ENCODE measurements at regions not wholly inside any gene's neighbourhood (a gene's known extent, or its start where the extent isn't known, plus 50 kb on each side); places are given as distances from the start of the nearest gene placed in this dataset.

DNA sequence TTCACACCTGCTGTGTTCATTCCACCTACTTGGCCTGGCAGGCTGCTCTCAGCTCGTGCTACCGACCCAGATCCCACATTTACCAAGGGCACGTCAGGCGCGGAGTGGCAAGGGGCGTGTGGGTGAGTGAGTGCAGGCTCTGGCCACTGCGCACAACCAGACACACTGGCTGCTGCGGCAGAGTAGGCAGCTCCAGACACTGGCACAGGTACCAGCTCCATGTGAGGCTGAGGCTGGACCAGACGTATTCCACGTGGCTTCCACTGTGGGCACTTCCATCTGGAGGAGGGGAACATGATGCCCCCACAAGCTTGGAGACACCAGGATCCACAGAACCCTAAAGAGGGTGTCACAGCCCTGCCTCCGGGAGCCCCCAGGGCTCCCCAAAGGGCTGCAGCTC is 74.6 kb upstream of the ZNF804A start:
- no peak for TF ChIP-seq POLR2A (IDR thresholded peaks at IDR 0.05; ENCODE audit: low read depth)

DNA sequence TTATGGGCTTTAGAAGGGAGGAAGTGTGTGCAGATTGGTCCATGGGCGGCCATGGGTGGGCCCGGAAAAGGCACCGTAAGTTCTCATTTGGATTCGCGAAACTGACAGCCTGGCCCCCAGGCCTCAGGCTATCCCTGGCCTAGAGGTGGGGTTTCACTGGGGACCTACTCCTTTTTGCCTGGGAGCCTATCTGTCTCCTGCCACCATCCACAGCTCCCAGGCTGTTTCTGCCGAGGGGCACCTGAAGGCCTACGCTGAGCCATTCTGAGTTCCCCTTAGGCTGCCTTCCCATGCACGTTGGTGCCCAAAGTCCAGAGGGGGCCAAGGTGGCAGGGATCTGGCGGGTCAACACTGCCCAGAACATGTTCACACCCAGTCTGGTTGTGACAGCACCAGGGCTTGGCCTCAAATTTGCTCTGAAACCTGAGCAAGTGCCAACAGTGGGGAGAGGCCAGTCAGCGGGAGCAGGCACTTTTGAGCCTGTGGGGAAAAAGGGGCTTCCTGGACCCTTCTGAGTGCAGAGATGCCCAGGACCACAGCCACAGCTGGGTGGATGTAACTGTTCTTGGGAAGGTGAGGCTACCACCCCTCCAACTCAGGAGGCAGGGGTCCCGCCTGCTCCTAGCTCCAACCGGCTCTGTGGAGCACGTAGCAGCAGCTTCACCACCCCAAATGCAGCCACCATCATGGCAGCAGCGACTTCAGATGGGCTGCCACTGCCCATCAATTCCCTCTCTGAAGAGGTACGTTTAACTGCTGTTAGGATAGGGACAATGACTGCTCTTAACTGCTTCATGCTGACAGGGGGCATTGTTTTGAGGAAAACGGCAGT is 73.6 kb upstream of the ZNF804A start:
- H3K27ac ChIP-seq (replicated peaks in 1 of 4): no peak overlapping the region
- H3K27me3 ChIP-seq: no peaks in the 10 kb centered on the region
- WGBS: 96% methylated on average over 12 of the region's 16 CpGs
- no peaks in the 10 kb centered on the region for H3K36me3 ChIP-seq
- H3K4me1 ChIP-seq: no peaks in the 10 kb centered on the region
- DNase-seq (ENCODE audit: extremely low spot score): no peak
- no peak overlapping the region for H3K4me3 ChIP-seq
- TF ChIP-seq POLR2A (IDR thresholded peaks at IDR 0.05; ENCODE audit: low read depth) (no peak), EP300 (IDR thresholded peaks at IDR 0.05) (no peak), POLR2AphosphoS5 (IDR thresholded peaks at IDR 0.05) (no peak), CTCF (IDR thresholded peaks at IDR 0.05) (no peak)
- intact Hi-C loops (cut with DNase I): no loop called here
- peaks cover 6 to 31% (median 31%) of the 10 kb centered on the region in 4 donors for H3K9me3 ChIP-seq

More for the DNA sequence above, 74.6 kb upstream of the ZNF804A start:
- intact Hi-C loops (cut with DNase I): no loop called here
- no peaks in the 10 kb centered on the region for H3K36me3 ChIP-seq
- WGBS: 91% methylated on average over 11 of the region's 11 CpGs
- no peaks in the 10 kb centered on the region for H3K27me3 ChIP-seq
- H3K9me3 ChIP-seq: peaks cover 3 to 24% (median 22%) of the 10 kb centered on the region in 4 donors
- no peak overlapping the region for H3K27ac ChIP-seq (replicated peaks in 1 of 4)
- no peaks in the 10 kb centered on the region for H3K4me1 ChIP-seq
- H3K4me3 ChIP-seq: no peak overlapping the region
- no peak for DNase-seq (ENCODE audit: extremely low spot score)

DNA sequence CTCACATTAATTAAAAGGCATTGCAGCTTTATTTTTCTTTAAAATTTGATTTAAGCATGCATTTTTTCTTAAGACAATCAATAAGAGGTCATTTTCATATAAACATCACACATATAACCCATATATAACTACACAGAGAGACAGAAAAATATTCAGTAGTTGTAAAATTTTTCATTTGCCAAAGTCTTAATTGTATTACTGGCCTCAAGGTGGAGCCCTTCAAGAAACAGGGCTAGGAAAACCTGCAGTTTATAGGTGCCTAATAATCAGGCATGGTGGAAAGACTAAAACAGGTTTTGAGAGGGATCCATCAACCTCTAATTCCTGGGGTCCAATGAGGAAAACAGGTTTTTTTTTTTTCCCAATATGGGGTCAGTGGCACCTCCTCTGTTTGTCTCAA is 71.3 kb upstream of the ZNF804A start:
- Histone ChIP-seq H3K27ac (replicated peaks in 1 of 4) (no peak overlapping the region), H3K27me3 (no peaks in the 10 kb centered on the region), H3K36me3 (no peaks in the 10 kb centered on the region), H3K4me1 (no peaks in the 10 kb centered on the region), H3K4me3 (no peak overlapping the region), H3K9me3 (peaks cover 6 to 36% (median 33%) of the 10 kb centered on the region in 4 donors)
- DNase-seq (ENCODE audit: extremely low spot score): no peak
- intact Hi-C loops (cut with DNase I): no loop called here
- TF ChIP-seq EP300 (IDR thresholded peaks at IDR 0.05): no peak
- no peak for TF ChIP-seq POLR2AphosphoS5 (IDR thresholded peaks at IDR 0.05)
- no peak for TF ChIP-seq POLR2A (IDR thresholded peaks at IDR 0.05; ENCODE audit: low read depth)
- no peak for TF ChIP-seq CTCF (IDR thresholded peaks at IDR 0.05)

- Histone ChIP-seq H3K4me3 (no peak overlapping the region), H3K9me3 (peaks cover 6 to 36% (median 33%) of the 10 kb centered on the region in 4 donors), H3K4me1 (peaks cover 0 to 3% (median 0%) of the 10 kb centered on the region in 4 donors), H3K27me3 (no peaks in the 10 kb centered on the region), H3K36me3 (no peaks in the 10 kb centered on the region), H3K27ac (replicated peaks in 1 of 4) (no peak overlapping the region)
- WGBS: 78% methylated on average over 2 of the region's 2 CpGs
- TF ChIP-seq POLR2A (IDR thresholded peaks at IDR 0.05; ENCODE audit: low read depth) (no peak), POLR2AphosphoS5 (IDR thresholded peaks at IDR 0.05) (no peak), EP300 (IDR thresholded peaks at IDR 0.05) (no peak), CTCF (IDR thresholded peaks at IDR 0.05) (no peak)
- intact Hi-C loops (cut with DNase I): no loop called here
- DNase-seq (ENCODE audit: extremely low spot score): no peak
These were observed 70.2 kb upstream of the ZNF804A start for GRCh38 chr2:184528119-184528518.

- H3K4me1 ChIP-seq: peaks cover 0 to 6% (median 0%) of the 10 kb centered on the region in 4 donors
- no peak overlapping the region for H3K4me3 ChIP-seq
- WGBS: 98% methylated on average over 7 of the region's 7 CpGs
- H3K36me3 ChIP-seq: no peaks in the 10 kb centered on the region
- H3K9me3 ChIP-seq: peaks cover 6 to 31% (median 30%) of the 10 kb centered on the region in 4 donors
- no peaks in the 10 kb centered on the region for H3K27me3 ChIP-seq
- intact Hi-C loops (cut with DNase I): no loop called here
- no peak for DNase-seq (ENCODE audit: extremely low spot score)
- no peak overlapping the region for H3K27ac ChIP-seq (replicated peaks in 1 of 4)
- TF ChIP-seq POLR2AphosphoS5 (IDR thresholded peaks at IDR 0.05) (no peak), CTCF (IDR thresholded peaks at IDR 0.05) (no peak), POLR2A (IDR thresholded peaks at IDR 0.05; ENCODE audit: low read depth) (no peak)
These were observed 68.1 kb upstream of the ZNF804A start for GRCh38 chr2:184530239-184530638.

All from esophagus muscularis mucosa (tissue), 4 donors.